Transverse colon (tissue), 4 donors: ENCODE measurements at regions not wholly inside any gene's neighbourhood (a gene's known extent, or its start where the extent isn't known, plus 50 kb on each side); places are given as distances from the start of the nearest gene placed in this dataset.

Source experiments
- CTCF ChIP-seq, 5 experiments: fragments of 200-600 bp in 3 of 5; fragments of 450-650 bp in 2 of 5; sonication (generic) in 3 of 5; IDR thresholded peaks; 1 replicate in 2 of 5; 2 replicates in 3 of 5; pipeline ENCODE4 v1.5.1; 2016 to 2017; ENCODE audit warnings: antibody characterized with exemption in 5 of 5, inconsistent platforms in 3 of 5, mild to moderate bottlenecking in 2 of 5, moderate library complexity in 1 of 5
- POLR2AphosphoS5 ChIP-seq, 3 donors: sonication (generic); formaldehyde crosslinking; IDR thresholded peaks; one replicate each; pipeline ENCODE4 v1.6.1; 2016; ENCODE audit warnings: antibody characterized with exemption in 3 of 3

- TF ChIP-seq POLR2AphosphoS5 (IDR thresholded peaks at IDR 0.05) (no peak), CTCF (IDR thresholded peaks at IDR 0.05) (no peak)
These were observed 183.4 kb downstream of the ANKRD50 start for GRCh38 chr4:124529131-124529530.
